ENCODE measurements at regions not wholly inside any gene's neighbourhood (a gene's known extent, or its start where the extent isn't known, plus 50 kb on each side); places are given as distances from the start of the nearest gene placed in this dataset.

- no peak for DNase-seq (ENCODE audit: insufficient read length, low spot score, missing footprints)
- peaks cover 6% of the 10 kb centered on the region for H3K9me3 ChIP-seq (ENCODE audit: low read depth, low read length)
- H3K4me1 ChIP-seq (ENCODE audit: insufficient read depth, low read length), result no peaks in the 10 kb centered on the region
- H4K20me1 ChIP-seq (ENCODE audit: insufficient read depth, low read length), result no peaks in the 10 kb centered on the region
- no peak overlapping the region for H3K4me2 ChIP-seq (ENCODE audit: insufficient read depth, low read length)
- H3K27ac ChIP-seq (ENCODE audit: low read depth, low read length), result no peak overlapping the region
- H3K4me3 ChIP-seq (ENCODE audit: insufficient read depth, low read length), result no peak overlapping the region
- H3K79me2 ChIP-seq (ENCODE audit: insufficient read depth, low read length), result no peaks in the 10 kb centered on the region
- no peak overlapping the region for H2AFZ ChIP-seq (ENCODE audit: low read length)
- TF ChIP-seq CTCF (IDR thresholded peaks at IDR 0.05; ENCODE audit: extremely low read depth, low read depth, low read length), result no peak
- no peaks in the 10 kb centered on the region for H3K36me3 ChIP-seq (ENCODE audit: insufficient read depth, low read length)
- no peaks in the 10 kb centered on the region for H3K27me3 ChIP-seq (ENCODE audit: insufficient read depth, low read length)
Measured at GRCh38 chr14:87508333-87508732, 484.6 kb downstream of the GALC start.

- H4K20me1 ChIP-seq (ENCODE audit: insufficient read depth, low read length), result no peaks in the 10 kb centered on the region
- no peaks in the 10 kb centered on the region for H3K79me2 ChIP-seq (ENCODE audit: insufficient read depth, low read length)
- H3K4me1 ChIP-seq (ENCODE audit: insufficient read depth, low read length), result no peaks in the 10 kb centered on the region
- H3K36me3 ChIP-seq (ENCODE audit: insufficient read depth, low read length), result no peaks in the 10 kb centered on the region
- no peak overlapping the region for H3K4me3 ChIP-seq (ENCODE audit: insufficient read depth, low read length)
- no peak for TF ChIP-seq CTCF (IDR thresholded peaks at IDR 0.05; ENCODE audit: extremely low read depth, low read depth, low read length)
- H3K27ac ChIP-seq (ENCODE audit: low read depth, low read length), result no peak overlapping the region
- H3K4me2 ChIP-seq (ENCODE audit: insufficient read depth, low read length), result no peak overlapping the region
- H3K9me3 ChIP-seq (ENCODE audit: low read depth, low read length), result peaks cover 3% of the 10 kb centered on the region
- DNase-seq (ENCODE audit: insufficient read length, low spot score, missing footprints), result no peak
- H2AFZ ChIP-seq (ENCODE audit: low read length), result no peak overlapping the region
- no peaks in the 10 kb centered on the region for H3K27me3 ChIP-seq (ENCODE audit: insufficient read depth, low read length)
Measured at GRCh38 chr14:87503711-87504110, 489.3 kb downstream of the GALC start.

DNA sequence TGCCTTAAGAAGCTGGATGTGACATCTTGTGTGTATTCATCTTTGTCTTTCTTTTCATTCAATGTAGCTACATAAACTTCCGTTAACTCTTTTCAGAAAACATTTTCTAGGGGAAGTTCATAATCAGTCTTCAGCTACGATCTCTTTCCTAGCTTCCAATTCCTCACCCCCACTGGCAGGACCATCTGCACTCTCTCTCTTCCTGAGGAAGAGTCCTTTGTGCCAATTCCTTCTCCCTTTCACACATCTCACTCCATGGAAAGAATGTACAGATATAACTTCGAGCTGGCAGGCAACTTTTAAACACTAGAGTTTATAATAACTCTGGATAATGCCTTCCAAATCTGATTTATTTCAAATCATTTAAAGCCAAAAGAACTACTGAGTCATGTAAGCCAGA is 495.7 kb downstream of the GALC start:
- no peaks in the 10 kb centered on the region for H4K20me1 ChIP-seq (ENCODE audit: insufficient read depth, low read length)
- H3K4me2 ChIP-seq (ENCODE audit: insufficient read depth, low read length), result no peak overlapping the region
- TF ChIP-seq CTCF (IDR thresholded peaks at IDR 0.05; ENCODE audit: extremely low read depth, low read depth, low read length), result no peak
- no peak overlapping the region for H2AFZ ChIP-seq (ENCODE audit: low read length)
- H3K4me1 ChIP-seq (ENCODE audit: insufficient read depth, low read length), result no peaks in the 10 kb centered on the region
- no peaks in the 10 kb centered on the region for H3K36me3 ChIP-seq (ENCODE audit: insufficient read depth, low read length)
- no peaks in the 10 kb centered on the region for H3K27me3 ChIP-seq (ENCODE audit: insufficient read depth, low read length)
- H3K4me3 ChIP-seq (ENCODE audit: insufficient read depth, low read length), result no peak overlapping the region
- H3K27ac ChIP-seq (ENCODE audit: low read depth, low read length), result no peak overlapping the region
- H3K79me2 ChIP-seq (ENCODE audit: insufficient read depth, low read length), result no peaks in the 10 kb centered on the region
- no peaks in the 10 kb centered on the region for H3K9me3 ChIP-seq (ENCODE audit: low read depth, low read length)
- no peak for DNase-seq (ENCODE audit: insufficient read length, low spot score, missing footprints)

DNA sequence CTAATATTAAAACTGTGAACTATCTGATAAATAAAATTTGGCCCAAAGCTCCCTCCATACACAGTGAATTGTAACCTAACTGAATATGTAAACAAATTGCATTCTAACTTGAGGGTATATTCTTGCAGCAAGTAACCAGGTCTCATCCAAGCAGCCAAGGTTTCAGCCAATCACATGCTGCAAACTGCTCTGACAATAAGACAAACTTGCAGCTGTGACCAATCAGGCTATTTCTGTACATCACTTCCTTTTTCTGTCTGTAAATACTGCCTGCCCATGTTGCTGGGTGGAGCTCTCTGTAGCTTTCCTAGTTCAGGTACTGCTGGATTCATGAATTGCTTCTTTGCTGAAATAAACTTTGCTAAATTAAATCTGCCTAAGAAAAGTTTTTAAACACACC is 499.0 kb downstream of the GALC start:
- no peak overlapping the region for H2AFZ ChIP-seq (ENCODE audit: low read length)
- H3K4me1 ChIP-seq (ENCODE audit: insufficient read depth, low read length), result no peaks in the 10 kb centered on the region
- H3K27me3 ChIP-seq (ENCODE audit: insufficient read depth, low read length), result no peaks in the 10 kb centered on the region
- H3K79me2 ChIP-seq (ENCODE audit: insufficient read depth, low read length), result no peaks in the 10 kb centered on the region
- DNase-seq (ENCODE audit: insufficient read length, low spot score, missing footprints), result no peak
- H4K20me1 ChIP-seq (ENCODE audit: insufficient read depth, low read length), result no peaks in the 10 kb centered on the region
- H3K27ac ChIP-seq (ENCODE audit: low read depth, low read length), result no peak overlapping the region
- H3K9me3 ChIP-seq (ENCODE audit: low read depth, low read length), result no peaks in the 10 kb centered on the region
- H3K36me3 ChIP-seq (ENCODE audit: insufficient read depth, low read length), result no peaks in the 10 kb centered on the region
- no peak overlapping the region for H3K4me3 ChIP-seq (ENCODE audit: insufficient read depth, low read length)
- no peak overlapping the region for H3K4me2 ChIP-seq (ENCODE audit: insufficient read depth, low read length)
- no peak for TF ChIP-seq CTCF (IDR thresholded peaks at IDR 0.05; ENCODE audit: extremely low read depth, low read depth, low read length)
